AG04449 (cell line): ENCODE measurements at regions not wholly inside any gene's neighbourhood (a gene's known extent, or its start where the extent isn't known, plus 50 kb on each side); places are given as distances from the start of the nearest gene placed in this dataset.

Experiments
- CTCF ChIA-PET: fragments of 350-600 bp; formaldehyde crosslinking; extraction: SDS; loops from one replicate; lab custom pipeline; 2021; ENCODE audit warnings: antibody characterized with exemption; lab: Yijun Ruan, JAX
- POLR2A ChIA-PET: fragments of 400-600, 350-600 bp; formaldehyde crosslinking; extraction: SDS; loops from one replicate; lab custom pipeline; 2020; ENCODE audit warnings: antibody characterized with exemption, inconsistent platforms; lab: Yijun Ruan, JAX
- DNase-seq: peaks from one replicate; pipeline ENCODE4 v3.0.0-alpha.2; 2010; ENCODE audit warnings: low read depth, low spot score
- H3K4me3 ChIP-seq: 2 replicates; pipeline ENCODE4 v1.5.1; 2011; ENCODE audit warnings: low read depth, mild to moderate bottlenecking, control low read depth, low read length
- TF ChIP-seq, protein P1 (sequence below): IDR thresholded peaks from one replicate; pipeline ENCODE4 v1.5.1; 2011; ENCODE audit warnings: mild to moderate bottlenecking, moderate library complexity, low read length, control low read depth, inconsistent platforms; ENCODE audit not compliant: insufficient read depth; ENCODE audit errors: missing control alignments

- DNase-seq = no peak
- TF ChIP-seq, protein P1, sequence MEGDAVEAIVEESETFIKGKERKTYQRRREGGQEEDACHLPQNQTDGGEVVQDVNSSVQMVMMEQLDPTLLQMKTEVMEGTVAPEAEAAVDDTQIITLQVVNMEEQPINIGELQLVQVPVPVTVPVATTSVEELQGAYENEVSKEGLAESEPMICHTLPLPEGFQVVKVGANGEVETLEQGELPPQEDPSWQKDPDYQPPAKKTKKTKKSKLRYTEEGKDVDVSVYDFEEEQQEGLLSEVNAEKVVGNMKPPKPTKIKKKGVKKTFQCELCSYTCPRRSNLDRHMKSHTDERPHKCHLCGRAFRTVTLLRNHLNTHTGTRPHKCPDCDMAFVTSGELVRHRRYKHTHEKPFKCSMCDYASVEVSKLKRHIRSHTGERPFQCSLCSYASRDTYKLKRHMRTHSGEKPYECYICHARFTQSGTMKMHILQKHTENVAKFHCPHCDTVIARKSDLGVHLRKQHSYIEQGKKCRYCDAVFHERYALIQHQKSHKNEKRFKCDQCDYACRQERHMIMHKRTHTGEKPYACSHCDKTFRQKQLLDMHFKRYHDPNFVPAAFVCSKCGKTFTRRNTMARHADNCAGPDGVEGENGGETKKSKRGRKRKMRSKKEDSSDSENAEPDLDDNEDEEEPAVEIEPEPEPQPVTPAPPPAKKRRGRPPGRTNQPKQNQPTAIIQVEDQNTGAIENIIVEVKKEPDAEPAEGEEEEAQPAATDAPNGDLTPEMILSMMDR = no peak
- POLR2A ChIA-PET = no interaction called here
- CTCF ChIA-PET = interaction anchor here (0.5 kb wide), 1 partner anchor 1006 kb away, joined by 3 read pairs; no protein-coding TSS in a partner anchor
- H3K4me3 ChIP-seq = no peak overlapping the region
Measured at GRCh38 chr3:5796541-5796940, 609.0 kb downstream of the EDEM1 start.

DNA sequence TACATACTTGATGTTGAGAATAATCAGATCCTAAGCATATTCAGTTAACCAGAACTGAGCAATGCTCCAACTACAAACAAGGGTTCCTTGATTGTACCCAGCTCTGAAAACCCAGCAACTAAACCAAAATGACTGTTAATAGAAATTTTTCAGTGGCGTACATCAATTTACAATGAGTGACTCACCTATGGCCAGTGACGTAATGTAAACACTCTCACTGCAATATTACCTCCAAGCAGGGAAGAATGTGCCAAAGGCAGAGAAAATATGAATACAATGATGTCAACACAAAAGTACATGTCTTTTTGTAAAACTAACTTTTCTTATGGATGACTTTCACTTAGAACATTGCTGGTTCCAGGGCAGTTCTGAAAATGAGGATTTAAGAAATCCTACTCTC is 611.3 kb downstream of the EDEM1 start:
- no peak overlapping the region for H3K4me3 ChIP-seq
- CTCF ChIA-PET = no interaction called here
- POLR2A ChIA-PET = no interaction called here
- no peak for DNase-seq
- TF ChIP-seq, protein P1 = no peak

GRCh38 chr3:5799398-5799797 is 611.9 kb downstream of the EDEM1 start:
- DNase-seq = no peak
- TF ChIP-seq, protein P1 = no peak
- no peak overlapping the region for H3K4me3 ChIP-seq
- POLR2A ChIA-PET = no interaction called here
- CTCF ChIA-PET = no interaction called here

DNA sequence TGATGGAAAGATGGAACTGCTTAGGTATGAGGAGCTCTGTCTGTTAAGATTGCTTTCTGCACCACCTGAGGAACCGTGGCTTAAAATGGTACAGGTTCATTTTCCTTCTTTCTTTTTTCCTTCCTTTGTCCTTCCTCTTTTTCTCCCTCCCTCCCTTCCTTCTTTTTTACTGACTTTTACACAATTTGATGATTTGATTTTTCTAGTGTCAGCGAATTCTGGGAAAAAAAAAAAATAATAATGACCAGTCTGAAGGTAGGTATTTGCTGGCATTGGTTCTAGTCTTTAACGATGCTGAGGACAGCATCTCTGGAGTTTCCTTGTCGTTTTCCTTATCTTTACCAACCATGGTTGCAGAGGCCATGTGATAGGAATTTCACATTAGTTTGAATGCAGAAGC is 613.5 kb downstream of the EDEM1 start:
- TF ChIP-seq, protein P1 = no peak
- H3K4me3 ChIP-seq = no peak overlapping the region
- POLR2A ChIA-PET = no interaction called here
- CTCF ChIA-PET = no interaction called here
- no peak for DNase-seq

DNA sequence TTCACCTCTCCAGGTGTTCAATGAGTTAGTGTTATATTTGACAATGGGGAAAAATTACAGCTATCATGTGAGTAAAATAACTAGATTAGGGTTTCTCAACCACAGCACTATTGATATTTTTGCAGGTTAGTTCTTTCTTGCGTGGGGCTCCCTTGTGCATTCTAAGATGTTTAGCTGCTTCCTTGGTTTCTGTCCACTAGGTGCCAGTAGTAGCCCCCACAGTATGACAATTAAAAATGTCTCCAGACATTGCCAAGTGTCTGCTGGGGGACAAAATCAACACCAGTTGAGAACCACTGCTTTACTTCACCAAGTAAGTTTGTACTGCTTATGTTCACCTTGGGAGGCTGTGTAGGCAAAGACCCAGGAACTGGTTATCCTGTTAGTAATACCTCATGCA is 618.7 kb downstream of the EDEM1 start:
- no peak for DNase-seq
- CTCF ChIA-PET = no interaction called here
- H3K4me3 ChIP-seq = no peak overlapping the region
- POLR2A ChIA-PET = no interaction called here
- TF ChIP-seq, protein P1 = no peak

DNA sequence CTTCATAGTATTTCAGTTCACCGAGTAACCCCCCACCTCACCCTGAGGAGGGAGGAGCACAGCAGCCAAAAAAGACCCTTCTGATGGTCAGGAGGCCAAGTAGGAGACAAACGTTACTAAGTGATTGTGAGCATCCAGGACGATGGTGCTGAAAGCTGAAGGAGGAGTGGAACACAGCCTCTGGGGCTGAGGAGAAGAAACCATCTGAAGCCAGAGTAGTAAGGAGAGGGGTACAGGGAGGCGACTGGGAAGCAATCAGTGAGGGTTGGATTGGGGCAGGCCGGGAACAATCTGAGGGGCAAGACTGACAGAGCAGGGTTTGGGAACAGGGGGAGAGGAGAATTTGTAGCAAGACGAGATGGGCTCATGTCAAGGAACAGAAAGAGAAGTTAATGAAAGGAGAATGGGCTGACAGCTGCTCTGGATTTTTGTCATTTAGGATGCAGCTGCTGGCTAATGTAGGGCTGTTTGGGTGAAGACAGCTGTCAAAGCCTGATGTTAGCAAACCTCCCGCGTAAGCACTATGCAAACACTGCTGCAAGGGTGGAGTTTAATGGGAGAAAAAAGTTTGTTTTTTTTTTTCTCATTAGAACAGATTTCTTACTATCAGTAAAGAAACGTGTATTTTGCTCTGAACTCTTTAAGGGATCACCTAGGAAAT is 622.2 kb downstream of the EDEM1 start:
- POLR2A ChIA-PET = no interaction called here
- CTCF ChIA-PET = no interaction called here
- DNase-seq = no peak
- TF ChIP-seq, protein P1 = no peak
- H3K4me3 ChIP-seq = no peak overlapping the region
